Breast epithelium (tissue), 4 donors: ENCODE measurements at regions not wholly inside any gene's neighbourhood (a gene's known extent, or its start where the extent isn't known, plus 50 kb on each side); places are given as distances from the start of the nearest gene placed in this dataset.
"Not testable (repeated sequence)": the region's sequence is repeated elsewhere in the genome, so short reads cannot be mapped to it uniquely, and the experiment has no call there.

Experiments used
- DNase-seq, 2 donors: peaks; one replicate each; pipeline ENCODE4 v3.0.0-alpha.2; 2019; ENCODE audit warnings: low spot score in 2 of 2
- H3K27ac ChIP-seq, 2 donors: fragments of 200-600 bp; sonication (generic) in 1 of 2; one replicate each; pipeline ENCODE4 v1.5.1; 2016 to 2019; ENCODE audit warnings: mild to moderate bottlenecking in 1 of 2
- H3K27me3 ChIP-seq, 2 donors: fragments of 200-600 bp; sonication (generic) in 1 of 2; one replicate each; pipeline versions ENCODE4 v1.5.1 to v1.6.0; 2017 to 2019; ENCODE audit warnings: control low read depth in 1 of 2, mild to moderate bottlenecking in 1 of 2
- H3K36me3 ChIP-seq: fragments of 200-600 bp; one replicate; pipeline ENCODE4 v1.5.1; 2019
- H3K4me1 ChIP-seq, 2 donors: fragments of 200-600 bp; sonication (generic); one replicate each; pipeline ENCODE4 v1.5.1; 2016 to 2019; ENCODE audit warnings: control low read depth in 1 of 2
- H3K4me3 ChIP-seq, 3 donors: fragments of 200-600 bp; sonication (generic); 1 replicate in 2 of 3; 2 replicates in 1 of 3; pipeline ENCODE4 v1.5.1; 2016 to 2019; ENCODE audit warnings: mild to moderate bottlenecking in 3 of 3, moderate library complexity in 2 of 3
- H3K9me3 ChIP-seq, 2 donors: fragments of 200-600 bp; sonication (generic) in 1 of 2; one replicate each; pipeline ENCODE4 v1.5.1; 2016 to 2019; ENCODE audit warnings: control low read depth in 1 of 2
- CTCF ChIP-seq, 3 donors: fragments of 450-650 bp; IDR thresholded peaks; one replicate each; pipeline ENCODE4 v1.5.1; 2016 to 2017; ENCODE audit warnings: antibody characterized with exemption in 3 of 3, mild to moderate bottlenecking in 3 of 3, moderate library complexity in 3 of 3
- POLR2A ChIP-seq: fragments of 450-650 bp; IDR thresholded peaks from one replicate; pipeline ENCODE4 v1.6.1; 2016; ENCODE audit warnings: antibody characterized with exemption, mild to moderate bottlenecking, moderate library complexity
- POLR2AphosphoS5 ChIP-seq, 3 donors: sonication (generic); formaldehyde crosslinking; IDR thresholded peaks; one replicate each; pipeline ENCODE4 v1.6.1; 2017; ENCODE audit warnings: antibody characterized with exemption in 3 of 3
- intact Hi-C: fragments of 100-400 bp; cut with DNase I; formaldehyde crosslinking; loops from one replicate; pipeline ENCODE4 v1.15.1; 2023; ENCODE audit warnings: low total_unique reads

GRCh38 chr4:159697322-159698283 is 594.7 kb downstream of the RAPGEF2 start:
- intact Hi-C loops: no loop called here
- no peak overlapping the region for H3K4me3 ChIP-seq

GRCh38 chr4:159698336-159698735 is 595.5 kb downstream of the RAPGEF2 start:
- H3K27me3 ChIP-seq: no peaks in the 10 kb centered on the region
- no peaks in the 10 kb centered on the region for H3K36me3 ChIP-seq
- H3K9me3 ChIP-seq: no peaks in the 10 kb centered on the region
- H3K4me1 ChIP-seq: no peaks in the 10 kb centered on the region
- TF ChIP-seq CTCF (IDR thresholded peaks at IDR 0.05): no peak
- TF ChIP-seq POLR2A: no peak
- no peak for TF ChIP-seq POLR2AphosphoS5 (IDR thresholded peaks at IDR 0.05)
- no peak overlapping the region for H3K27ac ChIP-seq
- intact Hi-C loops: no loop called here
- DNase-seq: no peak
- no peak overlapping the region for H3K4me3 ChIP-seq

More at GRCh38 chr4:159697322-159698283, 594.7 kb downstream of the RAPGEF2 start:
- no peak for TF ChIP-seq CTCF (IDR thresholded peaks at IDR 0.05)
- no peak for TF ChIP-seq POLR2AphosphoS5 (IDR thresholded peaks at IDR 0.05)
- no peak for TF ChIP-seq POLR2A
- Histone ChIP-seq H3K36me3 (no peaks in the 10 kb centered on the region), H3K9me3 (peaks cover 0 to 4% of the 10 kb centered on the region in 2 donors), H3K4me1 (no peaks in the 10 kb centered on the region), H3K27me3 (no peaks in the 10 kb centered on the region), H3K27ac (no peak overlapping the region)
- DNase-seq: no peak

- H3K27me3 ChIP-seq: no peaks in the 10 kb centered on the region
- no peak overlapping the region for H3K4me3 ChIP-seq
- no peak for TF ChIP-seq CTCF (IDR thresholded peaks at IDR 0.05)
- TF ChIP-seq POLR2AphosphoS5 (IDR thresholded peaks at IDR 0.05): no peak
- TF ChIP-seq POLR2A: no peak
- DNase-seq: no peak
- no peaks in the 10 kb centered on the region for H3K36me3 ChIP-seq
- H3K4me1 ChIP-seq: no peaks in the 10 kb centered on the region
- no peak overlapping the region for H3K27ac ChIP-seq
- intact Hi-C loops: no loop called here
- H3K9me3 ChIP-seq: no peaks in the 10 kb centered on the region
Measured at GRCh38 chr4:159702200-159702599, 599.3 kb downstream of the RAPGEF2 start.

- H3K4me3 ChIP-seq: no peak overlapping the region
- intact Hi-C loops: no loop called here
- no peak overlapping the region for H3K27ac ChIP-seq
- no peak for TF ChIP-seq POLR2AphosphoS5 (IDR thresholded peaks at IDR 0.05)
- no peak for DNase-seq
- no peaks in the 10 kb centered on the region for H3K4me1 ChIP-seq
- H3K36me3 ChIP-seq: no peaks in the 10 kb centered on the region
- H3K27me3 ChIP-seq: no peaks in the 10 kb centered on the region
- no peaks in the 10 kb centered on the region for H3K9me3 ChIP-seq
Measured at GRCh38 chr4:159705334-159705733, 602.5 kb downstream of the RAPGEF2 start.

GRCh38 chr4:159706704-159707103 is 603.8 kb downstream of the RAPGEF2 start:
- H3K4me1 ChIP-seq: no peaks in the 10 kb centered on the region
- no peak overlapping the region for H3K4me3 ChIP-seq
- H3K27ac ChIP-seq: no peak overlapping the region
- intact Hi-C loops: no loop called here
- no peaks in the 10 kb centered on the region for H3K36me3 ChIP-seq
- TF ChIP-seq POLR2A (no peak), CTCF (IDR thresholded peaks at IDR 0.05) (no peak), POLR2AphosphoS5 (IDR thresholded peaks at IDR 0.05) (no peak)
- H3K27me3 ChIP-seq: no peaks in the 10 kb centered on the region
- no peaks in the 10 kb centered on the region for H3K9me3 ChIP-seq
- DNase-seq: no peak

GRCh38 chr4:159715180-159715579 is 612.3 kb downstream of the RAPGEF2 start:
- H3K36me3 ChIP-seq, DNase-seq, H3K27ac ChIP-seq, H3K4me1 ChIP-seq, H3K4me3 ChIP-seq, H3K9me3 ChIP-seq, H3K27me3 ChIP-seq, intact Hi-C loops: not testable (repeated sequence)
